ENCODE measurements at regions not wholly inside any gene's neighbourhood (a gene's known extent, or its start where the extent isn't known, plus 50 kb on each side); places are given as distances from the start of the nearest gene placed in this dataset.

DNA sequence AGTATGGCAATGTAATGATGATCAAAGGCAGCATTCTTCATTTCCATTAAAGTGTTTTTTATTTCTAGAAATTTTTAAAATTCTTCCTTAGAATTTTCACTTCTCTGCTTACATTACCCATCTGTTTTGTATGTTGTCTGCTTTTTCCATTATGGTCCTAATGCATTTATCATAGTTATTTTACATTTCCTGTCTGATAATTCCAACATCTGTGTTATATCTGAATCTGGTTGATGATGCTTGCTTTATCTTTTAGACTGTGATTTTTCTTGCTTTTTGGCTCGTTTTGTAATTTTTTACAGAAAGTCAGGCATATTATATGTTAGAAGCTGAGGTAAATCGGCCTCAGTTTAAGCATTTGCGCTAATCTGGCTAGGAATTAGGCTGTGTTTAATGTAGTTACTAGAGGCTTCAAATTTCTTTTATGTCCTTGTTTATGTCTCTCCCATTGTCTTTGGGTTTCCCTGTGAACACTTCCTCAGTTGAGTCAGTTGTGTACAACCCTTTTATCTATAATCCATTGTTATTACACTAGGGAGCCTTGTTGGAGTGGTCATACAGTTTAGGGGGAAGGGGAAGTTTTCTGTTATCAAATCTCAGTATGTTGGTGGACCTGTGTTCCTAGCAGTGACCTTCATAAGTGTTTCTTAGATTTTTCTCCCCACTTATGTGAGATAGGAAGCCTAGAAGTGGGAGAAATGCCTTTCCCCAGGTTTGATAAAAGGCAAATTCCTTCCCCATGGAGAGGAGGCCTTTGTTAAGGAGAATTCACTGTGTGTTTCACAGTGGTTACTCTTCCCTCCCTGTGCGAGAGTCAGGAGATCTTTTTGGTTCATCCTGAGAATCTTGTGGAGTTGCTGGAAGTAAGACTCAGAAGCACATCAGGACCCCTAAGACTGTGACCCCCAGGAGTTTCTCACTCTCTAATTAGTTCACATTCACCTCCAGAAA, 437.5 kb downstream of the INSC start:
- no peak overlapping the region for H3K9ac ChIP-seq (ENCODE audit: low read length)
- no peaks in the 10 kb centered on the region for H3K27me3 ChIP-seq (ENCODE audit: control insufficient read depth, insufficient read depth, low read length)
- no peak overlapping the region for H3K4me3 ChIP-seq (ENCODE audit: low read length)
- H3K9me3 ChIP-seq (ENCODE audit: control insufficient read depth, low read length) = no peaks in the 10 kb centered on the region
- H3K36me3 ChIP-seq (ENCODE audit: control insufficient read depth, insufficient read depth, low read length) = no peaks in the 10 kb centered on the region
- no peaks in the 10 kb centered on the region for H3K4me1 ChIP-seq (ENCODE audit: control insufficient read depth, insufficient read depth, low read length)

DNA sequence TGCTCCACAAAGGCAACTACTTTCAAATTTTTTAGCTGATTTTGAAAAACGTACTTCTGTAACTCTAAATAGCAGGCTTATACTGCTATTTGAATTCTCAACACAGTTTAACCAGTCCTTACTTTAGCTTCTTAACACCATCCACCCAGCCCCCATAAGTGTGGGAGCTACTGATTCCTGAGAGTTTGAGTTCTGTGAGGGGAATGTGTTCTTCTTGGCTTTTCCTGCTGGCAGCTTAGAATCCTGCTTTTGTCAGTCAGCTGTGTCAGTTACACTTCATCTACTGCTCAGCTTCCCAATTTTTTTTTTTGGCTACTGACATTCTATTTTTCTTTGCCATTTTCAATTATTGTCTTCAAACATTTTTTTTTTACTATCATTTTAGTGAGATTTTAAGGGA, 440.4 kb downstream of the INSC start:
- Histone ChIP-seq H3K36me3 (ENCODE audit: control insufficient read depth, insufficient read depth, low read length) (no peaks in the 10 kb centered on the region), H3K27me3 (ENCODE audit: control insufficient read depth, insufficient read depth, low read length) (no peaks in the 10 kb centered on the region), H3K9me3 (ENCODE audit: control insufficient read depth, low read length) (no peaks in the 10 kb centered on the region), H3K9ac (ENCODE audit: low read length) (no peak overlapping the region), H3K4me3 (ENCODE audit: low read length) (no peak overlapping the region), H3K4me1 (ENCODE audit: control insufficient read depth, insufficient read depth, low read length) (no peaks in the 10 kb centered on the region)

DNA sequence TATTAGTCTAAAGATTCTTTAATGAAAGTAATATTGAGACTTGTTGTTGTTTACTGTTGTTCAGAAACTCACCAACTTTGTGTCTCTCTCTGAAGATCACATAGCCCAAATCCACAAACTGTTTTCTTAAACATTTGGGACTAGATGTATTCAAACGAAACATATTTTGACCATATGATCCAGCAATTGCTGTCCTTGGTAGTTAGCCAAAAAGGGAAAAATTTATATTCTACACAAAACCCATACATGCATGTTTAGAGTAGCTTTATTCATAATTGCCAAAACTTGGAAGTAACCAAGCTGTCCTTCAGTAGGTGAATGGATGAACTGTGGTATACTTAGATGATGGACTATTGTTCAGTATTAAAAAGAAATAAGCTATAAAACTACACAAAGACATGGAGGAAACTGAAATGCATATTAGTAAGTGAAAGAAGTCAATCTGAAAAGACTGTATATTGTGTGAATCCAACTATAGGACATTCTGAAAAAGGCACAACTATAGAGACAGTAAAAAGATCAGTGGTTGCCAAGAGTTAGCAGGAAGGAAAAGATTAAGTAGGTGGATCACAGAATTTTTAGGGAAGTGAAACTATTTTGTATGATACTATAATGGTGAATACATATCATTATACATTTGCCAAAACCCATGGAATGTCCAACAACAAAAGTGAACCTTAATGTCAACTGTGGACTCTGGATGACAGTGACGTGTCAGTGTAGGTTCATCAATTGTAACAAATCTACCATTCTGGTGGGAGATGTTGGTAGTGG, 442.9 kb downstream of the INSC start:
- Histone ChIP-seq H3K4me1 (ENCODE audit: control insufficient read depth, insufficient read depth, low read length) (no peaks in the 10 kb centered on the region), H3K27me3 (ENCODE audit: control insufficient read depth, insufficient read depth, low read length) (no peaks in the 10 kb centered on the region), H3K4me3 (ENCODE audit: low read length) (no peak overlapping the region), H3K36me3 (ENCODE audit: control insufficient read depth, insufficient read depth, low read length) (no peaks in the 10 kb centered on the region), H3K9ac (ENCODE audit: low read length) (no peak overlapping the region), H3K9me3 (ENCODE audit: control insufficient read depth, low read length) (no peaks in the 10 kb centered on the region)

DNA sequence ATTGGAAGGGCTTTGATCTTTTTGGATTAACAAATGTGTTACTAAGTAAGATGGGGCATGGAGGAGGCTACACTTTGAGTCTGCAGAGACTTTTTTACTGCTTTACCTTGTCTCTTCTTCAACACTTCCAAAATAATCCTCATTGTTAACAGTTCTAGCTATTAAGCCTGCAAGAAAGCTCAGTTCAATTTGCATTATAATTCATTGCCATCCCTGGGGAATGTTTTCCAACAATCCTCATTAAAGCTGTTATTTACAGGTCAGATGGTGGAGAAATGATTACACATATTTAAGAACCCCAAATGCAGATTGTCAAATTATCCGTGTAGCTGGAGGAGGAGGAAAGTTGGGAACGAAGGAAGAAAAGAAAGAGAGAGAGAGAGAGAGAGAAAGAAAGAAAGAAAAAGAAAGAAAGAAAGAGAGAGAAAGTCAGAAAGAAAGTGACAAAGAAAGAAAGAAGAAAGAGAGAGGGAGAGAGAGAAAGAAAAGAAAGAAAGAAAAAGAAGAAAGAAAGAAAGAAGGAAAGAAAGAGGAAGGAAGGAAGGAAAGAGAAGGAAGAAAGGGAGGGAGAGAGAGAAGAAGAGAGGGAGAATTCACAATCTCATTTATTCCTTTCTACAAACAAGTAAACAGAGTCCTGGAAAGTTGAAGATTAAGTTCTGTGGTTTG, 443.9 kb downstream of the INSC start:
- Histone ChIP-seq H3K4me3 (ENCODE audit: low read length) (no peak overlapping the region), H3K9me3 (ENCODE audit: control insufficient read depth, low read length) (no peaks in the 10 kb centered on the region), H3K9ac (ENCODE audit: low read length) (no peak overlapping the region), H3K36me3 (ENCODE audit: control insufficient read depth, insufficient read depth, low read length) (no peaks in the 10 kb centered on the region), H3K27me3 (ENCODE audit: control insufficient read depth, insufficient read depth, low read length) (no peaks in the 10 kb centered on the region), H3K4me1 (ENCODE audit: control insufficient read depth, insufficient read depth, low read length) (no peaks in the 10 kb centered on the region)

DNA sequence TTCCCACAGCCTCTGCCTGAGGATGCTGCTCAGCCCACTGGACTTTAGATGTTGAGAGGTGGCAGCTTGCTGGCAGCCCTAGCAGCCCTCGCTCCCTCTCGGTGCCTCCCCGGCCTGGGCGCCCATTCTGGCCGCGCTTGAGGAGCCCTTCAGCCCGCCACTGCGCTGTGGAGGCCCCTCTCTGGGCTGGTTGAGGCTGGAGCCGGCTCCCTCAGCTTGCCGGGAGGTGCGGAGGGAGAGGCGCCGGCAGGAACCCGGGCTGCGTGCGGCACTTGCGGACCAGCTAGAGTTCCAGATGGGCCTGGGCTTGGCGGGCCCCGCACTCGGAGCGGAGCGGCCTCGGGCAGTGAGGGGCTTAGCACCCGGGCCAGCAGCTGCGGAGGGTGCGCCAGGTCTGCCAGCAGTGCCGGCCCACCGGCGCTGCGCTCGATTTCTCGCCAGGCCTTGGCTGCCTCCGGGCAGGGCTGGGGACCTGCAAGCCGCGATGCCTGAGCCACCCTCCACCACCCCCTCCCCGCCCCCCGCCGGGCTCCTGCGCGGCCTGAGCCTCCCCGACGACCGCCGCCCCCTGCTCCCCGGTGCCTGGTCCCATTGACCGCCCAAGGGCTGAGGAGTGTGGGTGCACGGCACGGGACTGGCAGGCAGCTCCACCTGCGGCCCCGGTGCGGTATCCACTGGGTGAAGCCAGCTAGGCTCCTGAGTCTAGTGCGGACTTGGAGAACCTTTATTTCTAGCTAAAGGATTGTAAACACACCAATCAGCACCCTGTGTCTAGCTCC, 446.2 kb downstream of the INSC start:
- H3K36me3 ChIP-seq (ENCODE audit: control insufficient read depth, insufficient read depth, low read length) = no peaks in the 10 kb centered on the region
- H3K27me3 ChIP-seq (ENCODE audit: control insufficient read depth, insufficient read depth, low read length) = no peaks in the 10 kb centered on the region
- H3K9me3 ChIP-seq (ENCODE audit: control insufficient read depth, low read length) = no peaks in the 10 kb centered on the region
- no peak overlapping the region for H3K4me3 ChIP-seq (ENCODE audit: low read length)
- H3K9ac ChIP-seq (ENCODE audit: low read length) = no peak overlapping the region
- no peaks in the 10 kb centered on the region for H3K4me1 ChIP-seq (ENCODE audit: control insufficient read depth, insufficient read depth, low read length)

DNA sequence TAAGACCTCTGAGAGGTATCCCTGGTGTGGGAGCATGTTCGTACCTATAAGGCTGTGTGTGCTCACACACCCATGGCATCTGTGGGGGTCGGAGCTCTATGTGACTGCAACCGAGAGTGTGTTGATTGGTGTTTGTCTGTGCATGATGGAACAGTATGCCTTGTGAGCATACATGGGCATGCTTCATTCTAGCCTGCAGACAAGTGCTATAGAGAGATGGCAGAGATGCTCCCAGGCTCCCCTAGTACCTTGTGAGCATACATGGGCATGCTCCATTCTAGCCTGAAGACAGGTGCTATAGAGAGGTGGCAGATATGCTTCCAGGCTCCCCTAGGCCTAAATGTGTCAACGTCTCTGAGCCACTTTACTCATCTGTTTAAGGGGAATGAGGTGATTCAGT, 447.5 kb downstream of the INSC start:
- H3K36me3 ChIP-seq (ENCODE audit: control insufficient read depth, insufficient read depth, low read length) = no peaks in the 10 kb centered on the region
- H3K9me3 ChIP-seq (ENCODE audit: control insufficient read depth, low read length) = no peaks in the 10 kb centered on the region
- H3K4me3 ChIP-seq (ENCODE audit: low read length) = no peak overlapping the region
- H3K4me1 ChIP-seq (ENCODE audit: control insufficient read depth, insufficient read depth, low read length) = no peaks in the 10 kb centered on the region
- no peaks in the 10 kb centered on the region for H3K27me3 ChIP-seq (ENCODE audit: control insufficient read depth, insufficient read depth, low read length)
- H3K9ac ChIP-seq (ENCODE audit: low read length) = no peak overlapping the region

DNA sequence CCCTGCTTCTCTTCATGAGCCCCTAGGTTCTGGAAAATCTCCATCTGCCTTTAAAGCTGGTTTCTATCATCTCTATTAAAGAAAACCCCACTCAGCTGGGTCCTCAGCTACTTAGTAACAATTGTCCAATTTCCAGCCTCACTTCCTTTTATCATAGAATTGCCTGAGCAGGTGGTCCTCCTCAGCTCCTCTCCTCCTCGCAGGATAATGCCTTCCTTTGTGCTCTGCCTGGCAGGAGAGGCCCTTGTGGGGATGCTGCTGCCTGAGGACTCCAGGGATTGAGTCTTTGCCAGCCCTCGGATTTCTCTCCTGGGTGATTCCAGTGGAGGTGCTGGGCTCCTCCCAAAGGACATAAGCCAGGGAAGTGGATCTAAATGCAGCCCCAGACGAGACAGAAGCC, 448.3 kb downstream of the INSC start:
- Histone ChIP-seq H3K27me3 (ENCODE audit: control insufficient read depth, insufficient read depth, low read length) (no peaks in the 10 kb centered on the region), H3K4me1 (ENCODE audit: control insufficient read depth, insufficient read depth, low read length) (no peaks in the 10 kb centered on the region), H3K36me3 (ENCODE audit: control insufficient read depth, insufficient read depth, low read length) (no peaks in the 10 kb centered on the region), H3K9ac (ENCODE audit: low read length) (no peak overlapping the region), H3K4me3 (ENCODE audit: low read length) (no peak overlapping the region), H3K9me3 (ENCODE audit: control insufficient read depth, low read length) (no peaks in the 10 kb centered on the region)

DNA sequence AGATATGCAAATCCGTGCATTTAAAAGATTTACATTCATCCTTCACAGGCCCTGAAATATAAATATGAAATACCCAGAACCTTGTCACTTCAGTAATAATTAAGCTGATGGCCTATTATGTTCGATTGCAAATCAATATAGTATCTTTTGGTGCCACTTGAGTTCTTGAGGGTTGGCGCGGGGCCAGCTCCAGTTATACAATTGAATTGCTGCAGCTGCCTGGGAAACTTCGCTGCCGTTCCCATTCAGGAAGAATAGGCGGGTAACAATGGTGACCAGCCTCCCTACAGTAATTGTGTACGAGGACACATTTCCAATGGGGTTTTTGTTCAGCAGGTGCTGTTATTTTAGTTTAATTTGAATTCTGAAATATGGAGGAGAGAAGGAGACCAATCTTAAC, 451.2 kb downstream of the INSC start:
- Histone ChIP-seq H3K27me3 (ENCODE audit: control insufficient read depth, insufficient read depth, low read length) (no peaks in the 10 kb centered on the region), H3K36me3 (ENCODE audit: control insufficient read depth, insufficient read depth, low read length) (no peaks in the 10 kb centered on the region)

DNA sequence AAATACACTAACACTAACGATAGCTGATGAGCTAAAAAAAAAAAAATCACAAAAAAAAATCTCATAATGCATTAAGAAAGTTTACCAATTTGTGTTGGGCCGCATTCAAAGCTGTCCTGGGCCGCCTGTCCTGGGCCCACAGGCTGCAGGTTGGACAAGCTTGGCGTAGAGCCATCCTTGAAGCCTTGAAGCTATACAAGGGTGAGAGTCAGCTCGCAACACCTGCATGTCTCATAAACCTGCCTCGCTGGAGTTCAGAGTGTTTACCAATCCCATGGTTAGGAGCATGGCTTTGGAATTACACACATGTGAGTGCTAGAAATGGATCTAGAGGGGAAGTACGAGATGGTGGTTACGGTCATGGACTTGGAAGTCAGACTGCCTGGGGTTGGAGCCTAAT, 453.7 kb downstream of the INSC start:
- Histone ChIP-seq H3K9ac (ENCODE audit: low read length) (no peak overlapping the region), H3K4me3 (ENCODE audit: low read length) (no peak overlapping the region), H3K27me3 (ENCODE audit: control insufficient read depth, insufficient read depth, low read length) (no peaks in the 10 kb centered on the region), H3K4me1 (ENCODE audit: control insufficient read depth, insufficient read depth, low read length) (no peaks in the 10 kb centered on the region), H3K36me3 (ENCODE audit: control insufficient read depth, insufficient read depth, low read length) (no peaks in the 10 kb centered on the region), H3K9me3 (ENCODE audit: control insufficient read depth, low read length) (no peaks in the 10 kb centered on the region)

More for the DNA sequence above, 451.2 kb downstream of the INSC start:
- no peaks in the 10 kb centered on the region for H3K4me1 ChIP-seq (ENCODE audit: control insufficient read depth, insufficient read depth, low read length)
- H3K4me3 ChIP-seq (ENCODE audit: low read length) = no peak overlapping the region
- no peak overlapping the region for H3K9ac ChIP-seq (ENCODE audit: low read length)
- H3K9me3 ChIP-seq (ENCODE audit: control insufficient read depth, low read length) = no peaks in the 10 kb centered on the region

DNA sequence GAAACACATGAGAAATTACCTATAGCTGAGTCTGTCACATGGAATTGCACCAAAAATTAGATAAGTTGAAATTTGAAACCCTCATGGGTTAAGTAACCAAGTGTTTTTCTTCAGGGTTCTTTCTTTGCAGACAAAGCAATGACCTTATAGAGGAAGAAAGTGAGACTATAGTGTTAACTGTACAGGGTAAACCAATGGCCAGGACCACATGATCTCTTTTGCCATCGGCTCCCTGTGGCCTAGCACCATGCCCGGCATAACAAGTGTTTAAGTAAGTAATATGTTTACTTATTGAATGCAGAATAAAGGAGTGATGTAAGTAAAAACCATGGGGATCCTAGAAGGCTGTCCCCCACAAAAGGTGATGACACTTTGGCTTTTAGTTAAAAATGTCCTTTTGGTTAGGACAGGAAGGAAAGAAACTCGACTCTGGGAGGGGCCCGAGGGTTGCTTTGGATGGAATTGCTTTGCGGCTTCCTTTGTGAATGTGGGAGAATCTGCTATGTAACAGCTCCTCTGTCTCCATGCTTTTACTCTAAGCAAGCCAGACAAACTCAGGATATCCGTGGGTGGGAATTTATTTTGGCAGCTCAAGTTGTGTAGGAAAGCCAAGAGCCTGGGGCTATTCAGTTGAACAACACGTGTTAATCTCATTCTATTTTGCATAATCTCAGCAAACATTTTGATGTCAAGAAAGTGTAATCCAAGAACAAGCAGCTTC, 454.7 kb downstream of the INSC start:
- H3K9ac ChIP-seq (ENCODE audit: low read length) = no peak overlapping the region
- H3K27me3 ChIP-seq (ENCODE audit: control insufficient read depth, insufficient read depth, low read length) = no peaks in the 10 kb centered on the region
- no peaks in the 10 kb centered on the region for H3K9me3 ChIP-seq (ENCODE audit: control insufficient read depth, low read length)
- H3K4me1 ChIP-seq (ENCODE audit: control insufficient read depth, insufficient read depth, low read length) = no peaks in the 10 kb centered on the region
- no peak overlapping the region for H3K4me3 ChIP-seq (ENCODE audit: low read length)
- H3K36me3 ChIP-seq (ENCODE audit: control insufficient read depth, insufficient read depth, low read length) = no peaks in the 10 kb centered on the region

DNA sequence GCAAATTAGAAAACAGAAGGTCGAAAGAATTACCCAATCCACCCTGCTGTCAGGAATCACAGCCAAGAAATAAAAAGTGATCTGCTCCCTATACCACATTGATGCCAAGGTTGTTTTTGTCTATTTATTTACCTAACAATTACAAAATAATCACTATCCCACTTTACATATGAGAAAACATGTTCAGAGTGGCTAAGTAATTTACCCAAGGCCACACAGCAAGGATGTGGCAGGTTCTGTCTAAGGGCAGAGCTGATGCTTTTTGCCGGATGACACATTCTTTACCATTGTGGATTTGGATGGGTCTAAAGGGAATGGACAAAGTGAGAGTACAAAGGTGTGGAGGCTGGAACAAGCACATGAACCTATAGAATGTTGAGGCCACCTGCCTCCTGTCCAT, 460.7 kb downstream of the INSC start:
- no peaks in the 10 kb centered on the region for H3K9me3 ChIP-seq (ENCODE audit: control insufficient read depth, low read length)
- H3K36me3 ChIP-seq (ENCODE audit: control insufficient read depth, insufficient read depth, low read length) = no peaks in the 10 kb centered on the region
- no peak overlapping the region for H3K4me3 ChIP-seq (ENCODE audit: low read length)
- H3K27me3 ChIP-seq (ENCODE audit: control insufficient read depth, insufficient read depth, low read length) = no peaks in the 10 kb centered on the region
- peaks cover 8% of the 10 kb centered on the region for H3K4me1 ChIP-seq (ENCODE audit: control insufficient read depth, insufficient read depth, low read length)
- no peak overlapping the region for H3K9ac ChIP-seq (ENCODE audit: low read length)
